Spleen (tissue), 7 donors: ENCODE measurements at regions not wholly inside any gene's neighbourhood (a gene's known extent, or its start where the extent isn't known, plus 50 kb on each side); places are given as distances from the start of the nearest gene placed in this dataset.

Experiments used
- CTCF ChIP-seq, 11 experiments: fragments of 200-600 bp in 7 of 11; fragments of 450-650 bp in 4 of 11; sonication (generic) in 4 of 11; IDR thresholded peaks in 8 of 11; conservative IDR thresholded peaks in 3 of 11; 1 replicate in 7 of 11; 2 replicates in 4 of 11; pipeline versions ENCODE4 v1.4.0 to v1.8.0; 2016 to 2021; ENCODE audit warnings: antibody characterized with exemption in 11 of 11, inconsistent platforms in 4 of 11, mild to moderate bottlenecking in 1 of 11
- POLR2A ChIP-seq, 3 donors: fragments of 450-650 bp; IDR thresholded peaks; one replicate each; pipeline ENCODE4 v1.5.1; 2017; ENCODE audit warnings: antibody characterized with exemption in 3 of 3, mild to moderate bottlenecking in 1 of 3
- donor health status: DM: no; HTN: no; CAD: no; lungs with moderate emphysema.
- donor health status: DM: no; HTN: no; CAD: no.
- donor health status: DM: no; HTN: no; CAD: no.

- no peak for TF ChIP-seq CTCF (IDR thresholded peaks at IDR 0.05 in 8 of 11, conservative IDR thresholded peaks at IDR 0.05 in 3 of 11)
- TF ChIP-seq POLR2A (IDR thresholded peaks at IDR 0.05) = no peak
Observed at GRCh38 chr17:83010206-83011200, 68.9 kb upstream of the METRNL start.
